Left forelimb (tissue), 1 donor: ENCODE measurements at regions not wholly inside any gene's neighbourhood (a gene's known extent, or its start where the extent isn't known, plus 50 kb on each side); places are given as distances from the start of the nearest gene placed in this dataset.
A peak's percentile ranks its signal among the peaks of the same experiment; 100 is the strongest.

Experiments
- DNase-seq: peaks from one replicate; pipeline ENCODE4 v3.0.0-alpha.2; 2018; ENCODE audit warnings: low spot score

GRCh38 chr7:25815711-25816110 is 336.3 kb upstream of the NFE2L3 start:
- no peak for DNase-seq

- DNase-seq, result no peak
These were observed 331.5 kb upstream of the NFE2L3 start for GRCh38 chr7:25820432-25821040.

GRCh38 chr7:25821225-25821624 is 330.8 kb upstream of the NFE2L3 start:
- no peak for DNase-seq

- no peak for DNase-seq
These were observed 329.2 kb upstream of the NFE2L3 start for GRCh38 chr7:25822823-25823222.

- no peak for DNase-seq
These were observed 328.4 kb upstream of the NFE2L3 start for GRCh38 chr7:25823571-25823970.

- DNase-seq, result no peak
These were observed 323.5 kb upstream of the NFE2L3 start for GRCh38 chr7:25828468-25828867.

- DNase-seq, result no peak
These were observed 322.3 kb upstream of the NFE2L3 start for GRCh38 chr7:25829663-25830062.

GRCh38 chr7:25830215-25830614 is 321.8 kb upstream of the NFE2L3 start:
- no peak for DNase-seq

- no peak for DNase-seq
These were observed 320.8 kb upstream of the NFE2L3 start for GRCh38 chr7:25831062-25831691.

- no peak for DNase-seq
These were observed 320.1 kb upstream of the NFE2L3 start for GRCh38 chr7:25831831-25832411.

- DNase-seq, result no peak
These were observed 319.5 kb upstream of the NFE2L3 start for GRCh38 chr7:25832456-25832855.

- DNase-seq, result no peak
These were observed 319.1 kb upstream of the NFE2L3 start for GRCh38 chr7:25832929-25833328.

- DNase-seq, result no peak
These were observed 317.9 kb upstream of the NFE2L3 start for GRCh38 chr7:25834050-25834449.

GRCh38 chr7:25835197-25835596 is 316.8 kb upstream of the NFE2L3 start:
- no peak for DNase-seq

- DNase-seq, result no peak
These were observed 312.8 kb upstream of the NFE2L3 start for GRCh38 chr7:25839084-25839769.

GRCh38 chr7:25840209-25840792 is 311.7 kb upstream of the NFE2L3 start:
- DNase-seq, result no peak

GRCh38 chr7:25841575-25841974 is 310.4 kb upstream of the NFE2L3 start:
- no peak for DNase-seq

GRCh38 chr7:25842201-25842733 is 309.7 kb upstream of the NFE2L3 start:
- no peak for DNase-seq

- no peak for DNase-seq
These were observed 308.5 kb upstream of the NFE2L3 start for GRCh38 chr7:25843467-25843866.

GRCh38 chr7:25844102-25844870 is 307.7 kb upstream of the NFE2L3 start:
- DNase-seq, result no peak

- DNase-seq, result no peak
These were observed 306.5 kb upstream of the NFE2L3 start for GRCh38 chr7:25845464-25845863.

- peak; percentile 78 for DNase-seq
These were observed 305.3 kb upstream of the NFE2L3 start for GRCh38 chr7:25846722-25847121.
